ENCODE measurements at regions not wholly inside any gene's neighbourhood (a gene's known extent, or its start where the extent isn't known, plus 50 kb on each side); places are given as distances from the start of the nearest gene placed in this dataset.

GRCh38 chr21:31501926-31502325 lies 157.6 kb upstream of the SOD1 start:
- H3K4me3 ChIP-seq (ENCODE audit: control insufficient read depth, low read depth, low read length), result no peak overlapping the region
- DNase-seq (ENCODE audit: low read depth), result no peak
- TF ChIP-seq CTCF (conservative IDR thresholded peaks at IDR 0.05; ENCODE audit: control insufficient read depth, insufficient read depth, low read depth, low read length), result no peak

- no peak overlapping the region for H3K4me3 ChIP-seq (ENCODE audit: control insufficient read depth, low read depth, low read length)
- TF ChIP-seq CTCF (conservative IDR thresholded peaks at IDR 0.05; ENCODE audit: control insufficient read depth, insufficient read depth, low read depth, low read length), result no peak
- no peak for DNase-seq (ENCODE audit: low read depth)
Observed at GRCh38 chr21:31500982-31501381, 156.9 kb upstream of the TIAM1 start.

- no peak for TF ChIP-seq CTCF (conservative IDR thresholded peaks at IDR 0.05; ENCODE audit: control insufficient read depth, insufficient read depth, low read depth, low read length)
- DNase-seq (ENCODE audit: low read depth), result no peak
- no peak overlapping the region for H3K4me3 ChIP-seq (ENCODE audit: control insufficient read depth, low read depth, low read length)
Observed at GRCh38 chr21:31500071-31500470, 156.0 kb upstream of the TIAM1 start.

GRCh38 chr21:31498985-31499384 lies 154.9 kb upstream of the TIAM1 start:
- TF ChIP-seq CTCF (conservative IDR thresholded peaks at IDR 0.05; ENCODE audit: control insufficient read depth, insufficient read depth, low read depth, low read length), result no peak
- DNase-seq (ENCODE audit: low read depth), result no peak
- H3K4me3 ChIP-seq (ENCODE audit: control insufficient read depth, low read depth, low read length), result no peak overlapping the region

GRCh38 chr21:31497914-31498313 lies 153.9 kb upstream of the TIAM1 start:
- no peak for DNase-seq (ENCODE audit: low read depth)
- H3K4me3 ChIP-seq (ENCODE audit: control insufficient read depth, low read depth, low read length), result no peak overlapping the region
- no peak for TF ChIP-seq CTCF (conservative IDR thresholded peaks at IDR 0.05; ENCODE audit: control insufficient read depth, insufficient read depth, low read depth, low read length)

GRCh38 chr21:31493350-31493880 lies 149.4 kb upstream of the TIAM1 start:
- H3K4me3 ChIP-seq (ENCODE audit: control insufficient read depth, low read depth, low read length), result no peak overlapping the region
- no peak for TF ChIP-seq CTCF (conservative IDR thresholded peaks at IDR 0.05; ENCODE audit: control insufficient read depth, insufficient read depth, low read depth, low read length)
- no peak for DNase-seq (ENCODE audit: low read depth)

GRCh38 chr21:31491617-31492016 lies 147.6 kb upstream of the TIAM1 start:
- no peak for DNase-seq (ENCODE audit: low read depth)
- H3K4me3 ChIP-seq (ENCODE audit: control insufficient read depth, low read depth, low read length), result no peak overlapping the region
- TF ChIP-seq CTCF (conservative IDR thresholded peaks at IDR 0.05; ENCODE audit: control insufficient read depth, insufficient read depth, low read depth, low read length), result no peak

Data from fibroblast of mammary gland (primary cell).